Liver (tissue), 8 donors: ENCODE measurements at regions not wholly inside any gene's neighbourhood (a gene's known extent, or its start where the extent isn't known, plus 50 kb on each side); places are given as distances from the start of the nearest gene placed in this dataset.

Experiments
- DNase-seq: peaks from one replicate; pipeline ENCODE4 v3.0.0-alpha.2; 2017; ENCODE audit warnings: low spot score
- H3K27ac ChIP-seq, 2 donors: one replicate each; pipeline ENCODE4 v1.7.0; 2013; ENCODE audit warnings: inconsistent platforms in 2 of 2, low read length in 2 of 2, control low read depth in 1 of 2, low read depth in 1 of 2, mild to moderate bottlenecking in 1 of 2
- H3K27me3 ChIP-seq, 4 donors: one replicate each; pipeline versions ENCODE4 v1.6.1 to v1.7.0; 2013; ENCODE audit warnings: low read length in 3 of 4, inconsistent platforms in 1 of 4, mild to moderate bottlenecking in 1 of 4, moderate library complexity in 1 of 4; ENCODE audit not compliant: control insufficient read depth in 4 of 4, insufficient read depth in 4 of 4
- H3K36me3 ChIP-seq, 4 donors: one replicate each; pipeline versions ENCODE4 v1.6.1 to v1.7.0; 2013; ENCODE audit warnings: low read length in 3 of 4, mild to moderate bottlenecking in 3 of 4, low read depth in 1 of 4, moderate library complexity in 1 of 4; ENCODE audit not compliant: control insufficient read depth in 4 of 4, insufficient read depth in 3 of 4
- H3K4me1 ChIP-seq, 4 donors: one replicate each; pipeline versions ENCODE4 v1.6.1 to v1.7.0; 2013; ENCODE audit warnings: low read length in 3 of 4, mild to moderate bottlenecking in 3 of 4, moderate library complexity in 1 of 4; ENCODE audit not compliant: control insufficient read depth in 4 of 4, insufficient read depth in 4 of 4
- H3K4me3 ChIP-seq, 3 donors: one replicate each; pipeline versions ENCODE4 v1.6.1 to v1.7.0; 2013; ENCODE audit warnings: low read length in 3 of 3, control low read depth in 1 of 3, low read depth in 1 of 3, mild to moderate bottlenecking in 1 of 3
- H3K9ac ChIP-seq, 2 donors: one replicate each; pipeline ENCODE4 v1.7.0; 2013; ENCODE audit warnings: low read length in 2 of 2, mild to moderate bottlenecking in 2 of 2, moderate library complexity in 2 of 2, control low read depth in 1 of 2, low read depth in 1 of 2
- H3K9me3 ChIP-seq, 4 donors: one replicate each; pipeline versions ENCODE4 v1.6.1 to v1.7.0; 2013; ENCODE audit warnings: low read length in 3 of 4; ENCODE audit not compliant: control insufficient read depth in 4 of 4
- ATF3 ChIP-seq: IDR thresholded peaks from 2 replicates; pipeline ENCODE4 v1.6.1; 2016; ENCODE audit warnings: antibody characterized with exemption
- CTCF ChIP-seq: fragments of 150-350 bp; IDR thresholded peaks from 2 replicates; pipeline ENCODE4 v1.5.1; 2017; ENCODE audit warnings: improper control_type of control experiment, low read depth, low read length; ENCODE audit not compliant: missing input control
- EGR1 ChIP-seq, 2 donors: IDR thresholded peaks; 2 replicates each; pipeline ENCODE4 v1.6.1; 2016 to 2018; ENCODE audit warnings: antibody characterized with exemption in 2 of 2, low read depth in 2 of 2
- FOXA1 ChIP-seq: IDR thresholded peaks from 2 replicates; pipeline ENCODE4 v1.6.1; 2016; ENCODE audit warnings: antibody characterized with exemption
- GABPA ChIP-seq, 2 donors: IDR thresholded peaks in 1 of 2; conservative IDR thresholded peaks in 1 of 2; 2 replicates each; pipeline ENCODE4 v1.6.1; 2016; ENCODE audit warnings: antibody characterized with exemption in 2 of 2, mild to moderate bottlenecking in 1 of 2, moderate library complexity in 1 of 2
- HNF4A ChIP-seq, 2 donors: conservative IDR thresholded peaks; 2 replicates each; pipeline ENCODE4 v1.6.1; 2016; ENCODE audit warnings: antibody characterized with exemption in 2 of 2, mild to moderate bottlenecking in 2 of 2
- HNF4G ChIP-seq: IDR thresholded peaks from 2 replicates; pipeline ENCODE4 v1.6.1; 2016; ENCODE audit warnings: antibody characterized with exemption
- MAX ChIP-seq: IDR thresholded peaks from 2 replicates; pipeline ENCODE4 v1.6.1; 2016; ENCODE audit warnings: antibody characterized with exemption
- RAD21 ChIP-seq, 2 donors: IDR thresholded peaks; 2 replicates each; pipeline ENCODE4 v1.6.1; 2016; ENCODE audit warnings: antibody characterized with exemption in 2 of 2, mild to moderate bottlenecking in 2 of 2
- REST ChIP-seq: IDR thresholded peaks from 2 replicates; pipeline ENCODE4 v1.6.1; 2016; ENCODE audit warnings: antibody characterized with exemption, mild to moderate bottlenecking
- TAF1 ChIP-seq: conservative IDR thresholded peaks from 2 replicates; pipeline ENCODE4 v1.6.1; 2016; ENCODE audit warnings: antibody characterized with exemption, mild to moderate bottlenecking
- YY1 ChIP-seq: IDR thresholded peaks from 2 replicates; pipeline ENCODE4 v1.6.1; 2016; ENCODE audit warnings: antibody characterized with exemption, mild to moderate bottlenecking
- ZBTB33 ChIP-seq: IDR thresholded peaks from 2 replicates; pipeline ENCODE4 v1.6.1; 2016; ENCODE audit warnings: antibody characterized with exemption
- WGBS: extraction: QIAGEN DNeasy Blood & Tissue Kit; methylation state at CpG from one replicate; pipeline ENCODE4 v1.1.7; 2013; 5-methylcytosine and 5-hydroxymethylcytosine counted together
- donor health status: healthy.
- donor health status: healthy.
- donor health status: healthy.
- donor health status: healthy.
- donor health status: healthy.

- TF ChIP-seq EGR1 (IDR thresholded peaks at IDR 0.05; ENCODE audit: low read depth in 2 of 2) = no peak
- no peak for TF ChIP-seq HNF4G
- TF ChIP-seq HNF4A (conservative IDR thresholded peaks at IDR 0.05) = no peak
- TF ChIP-seq YY1 = no peak
- TF ChIP-seq TAF1 = no peak
- no peak for TF ChIP-seq GABPA (IDR thresholded peaks at IDR 0.05 in 1 of 2, conservative IDR thresholded peaks at IDR 0.05 in 1 of 2)
- TF ChIP-seq FOXA1 = no peak
- no peak for TF ChIP-seq ZBTB33
- TF ChIP-seq RAD21 (IDR thresholded peaks at IDR 0.05) = no peak
- no peak for TF ChIP-seq ATF3
- no peak for TF ChIP-seq MAX
- TF ChIP-seq CTCF = no peak
- TF ChIP-seq REST = no peak
- peaks cover 0 to 3% (median 0%) of the 10 kb centered on the region in 4 donors for H3K9me3 ChIP-seq
- WGBS = 67% methylated on average over 1 of the region's 1 CpG
Measured at GRCh38 chrX:143206966-143207365, 181.2 kb downstream of the SPANXN4 start.

GRCh38 chrX:143171703-143172102, 146.0 kb downstream of the SPANXN4 start:
- H3K27me3 ChIP-seq = no peaks in the 10 kb centered on the region

More at GRCh38 chrX:143206966-143207365, 181.2 kb downstream of the SPANXN4 start:
- no peak for DNase-seq
- Histone ChIP-seq H3K27ac (no peak overlapping the region), H3K9ac (no peak overlapping the region), H3K27me3 (no peaks in the 10 kb centered on the region), H3K4me1 (no peaks in the 10 kb centered on the region), H3K4me3 (no peak overlapping the region), H3K36me3 (no peaks in the 10 kb centered on the region)

More at GRCh38 chrX:143171703-143172102, 146.0 kb downstream of the SPANXN4 start:
- H3K4me3 ChIP-seq = no peak overlapping the region
- H3K9me3 ChIP-seq = peaks cover 0 to 2% (median 0%) of the 10 kb centered on the region in 4 donors
- no peak for TF ChIP-seq GABPA (IDR thresholded peaks at IDR 0.05 in 1 of 2, conservative IDR thresholded peaks at IDR 0.05 in 1 of 2)
- H3K9ac ChIP-seq = no peak overlapping the region
- H3K36me3 ChIP-seq = no peaks in the 10 kb centered on the region
- no peaks in the 10 kb centered on the region for H3K4me1 ChIP-seq
- DNase-seq = no peak
- WGBS = 82% methylated on average over 3 of the region's 3 CpGs
- H3K27ac ChIP-seq = no peak overlapping the region
